ENCODE measurements at regions not wholly inside any gene's neighbourhood (a gene's known extent, or its start where the extent isn't known, plus 50 kb on each side); places are given as distances from the start of the nearest gene placed in this dataset.

GRCh38 chr12:58657190-58657589 lies 263.1 kb downstream of the LRIG3 start:
- CTCF ChIA-PET = no interaction called here
- POLR2A ChIA-PET = no interaction called here
- DNase-seq (no peak), ATAC-seq (ENCODE audit: poor library complexity) (no peak)
- Mint-ChIP-seq H3K27ac (no peak overlapping the region), H3K9me3 (peaks cover 7% of the 10 kb centered on the region), H3K4me3 (no peak overlapping the region), H3K36me3 (ENCODE audit: low read depth) (no peaks in the 10 kb centered on the region), H3K27me3 (no peaks in the 10 kb centered on the region), H3K4me1 (ENCODE audit: low read depth) (no peaks in the 10 kb centered on the region)
- H3K4me1 ChIP-seq (ENCODE audit: insufficient read depth, low read length) = no peaks in the 10 kb centered on the region
- no peak overlapping the region for H3K4me3 ChIP-seq (ENCODE audit: low read length)
- no peaks in the 10 kb centered on the region for H3K36me3 ChIP-seq (ENCODE audit: insufficient read depth, low read length)
- H3K27ac ChIP-seq (ENCODE audit: low read depth in 1 of 2, low read length in 2 of 2) = no peak overlapping the region
- no peaks in the 10 kb centered on the region for H3K27me3 ChIP-seq (ENCODE audit: control insufficient read depth in 1 of 2, insufficient read depth in 2 of 2, low read length in 2 of 2)
- intact Hi-C loops (cut with DNase I, micrococcal nuclease) = no loop called here
- no peak for TF ChIP-seq CTCF (IDR thresholded peaks at IDR 0.05)
- peaks cover 0 to 26% of the 10 kb centered on the region in 2 experiments for H3K9me3 ChIP-seq (ENCODE audit: control insufficient read depth in 1 of 2, insufficient read depth in 1 of 2, low read length in 2 of 2)

GRCh38 chr12:58665375-58665774 lies 254.9 kb downstream of the LRIG3 start:
- Mint-ChIP-seq H3K36me3 (ENCODE audit: low read depth) (no peaks in the 10 kb centered on the region), H3K27me3 (no peaks in the 10 kb centered on the region), H3K4me3 (no peak overlapping the region), H3K9me3 (no peaks in the 10 kb centered on the region), H3K27ac (no peak overlapping the region), H3K4me1 (ENCODE audit: low read depth) (no peaks in the 10 kb centered on the region)
- H3K27me3 ChIP-seq (ENCODE audit: control insufficient read depth in 1 of 2, insufficient read depth in 2 of 2, low read length in 2 of 2) = no peaks in the 10 kb centered on the region
- no peaks in the 10 kb centered on the region for H3K36me3 ChIP-seq (ENCODE audit: insufficient read depth, low read length)
- H3K4me3 ChIP-seq (ENCODE audit: low read length) = no peak overlapping the region
- POLR2A ChIA-PET = no interaction called here
- H3K27ac ChIP-seq (ENCODE audit: low read depth in 1 of 2, low read length in 2 of 2) = no peak overlapping the region
- H3K9me3 ChIP-seq (ENCODE audit: control insufficient read depth in 1 of 2, insufficient read depth in 1 of 2, low read length in 2 of 2) = peaks cover 0 to 9% of the 10 kb centered on the region in 2 experiments
- DNase-seq = no peak
- H3K4me1 ChIP-seq (ENCODE audit: insufficient read depth, low read length) = no peaks in the 10 kb centered on the region
- intact Hi-C loops (cut with DNase I, micrococcal nuclease) = no loop called here
- no peak for TF ChIP-seq CTCF (IDR thresholded peaks at IDR 0.05)
- ATAC-seq (ENCODE audit: poor library complexity) = no peak
- CTCF ChIA-PET = no interaction called here

GRCh38 chr12:58668233-58668632 lies 252.1 kb downstream of the LRIG3 start:
- intact Hi-C loops (cut with DNase I, micrococcal nuclease) = no loop called here
- no peak for TF ChIP-seq CTCF (IDR thresholded peaks at IDR 0.05)
- H3K4me1 ChIP-seq (ENCODE audit: insufficient read depth, low read length) = no peaks in the 10 kb centered on the region
- H3K27ac ChIP-seq (ENCODE audit: low read depth in 1 of 2, low read length in 2 of 2) = no peak overlapping the region
- Mint-ChIP-seq H3K36me3 (ENCODE audit: low read depth) (no peaks in the 10 kb centered on the region), H3K27ac (no peak overlapping the region), H3K4me3 (no peak overlapping the region), H3K27me3 (no peaks in the 10 kb centered on the region), H3K4me1 (ENCODE audit: low read depth) (no peaks in the 10 kb centered on the region), H3K9me3 (peaks cover 2% of the 10 kb centered on the region)
- no peak overlapping the region for H3K4me3 ChIP-seq (ENCODE audit: low read length)
- POLR2A ChIA-PET = no interaction called here
- H3K27me3 ChIP-seq (ENCODE audit: control insufficient read depth in 1 of 2, insufficient read depth in 2 of 2, low read length in 2 of 2) = no peaks in the 10 kb centered on the region
- H3K9me3 ChIP-seq (ENCODE audit: control insufficient read depth in 1 of 2, insufficient read depth in 1 of 2, low read length in 2 of 2) = no peaks in the 10 kb centered on the region
- no peak for ATAC-seq (ENCODE audit: poor library complexity)
- CTCF ChIA-PET = no interaction called here
- no peaks in the 10 kb centered on the region for H3K36me3 ChIP-seq (ENCODE audit: insufficient read depth, low read length)
- no peak for DNase-seq
